ENCODE measurements at regions not wholly inside any gene's neighbourhood (a gene's known extent, or its start where the extent isn't known, plus 50 kb on each side); places are given as distances from the start of the nearest gene placed in this dataset.

DNA sequence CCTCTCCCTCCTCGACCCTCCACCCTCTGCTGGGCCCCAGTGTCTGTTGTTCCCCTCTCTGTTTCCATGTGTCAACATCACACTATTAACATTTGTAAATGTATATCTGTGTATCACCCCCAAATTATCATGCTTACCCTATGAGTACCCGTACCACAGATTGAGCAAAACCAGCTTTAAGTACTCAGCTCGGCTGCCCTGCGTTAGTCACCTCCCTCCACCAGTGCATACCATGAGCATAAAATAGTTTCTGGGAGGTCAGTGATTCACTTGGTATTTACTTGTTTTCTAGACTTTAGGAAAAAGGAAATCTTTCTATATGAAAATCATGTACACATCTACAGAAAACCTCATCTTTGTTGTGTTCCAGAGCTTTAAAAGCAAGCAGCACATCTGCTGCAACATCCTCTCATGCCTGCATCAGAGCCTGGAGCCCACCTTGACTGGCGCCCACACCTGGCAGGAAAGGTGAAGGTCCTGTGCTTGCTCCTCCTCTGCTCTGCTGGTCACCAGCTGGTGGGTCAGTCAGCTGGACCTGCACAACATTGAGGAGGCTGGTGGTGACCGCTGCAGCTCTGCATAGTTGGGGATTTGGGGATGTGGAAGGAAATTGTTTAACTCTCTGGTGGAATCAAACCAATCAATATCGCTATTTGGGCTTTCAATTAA is 214.4 kb upstream of the KLF3 start:
- peaks cover 7% of the 10 kb centered on the region for H3K4me1 ChIP-seq
- intact Hi-C loops (cut with DNase I) = no loop called here
- peak; percentile 32 to 39 for ATAC-seq

DNA sequence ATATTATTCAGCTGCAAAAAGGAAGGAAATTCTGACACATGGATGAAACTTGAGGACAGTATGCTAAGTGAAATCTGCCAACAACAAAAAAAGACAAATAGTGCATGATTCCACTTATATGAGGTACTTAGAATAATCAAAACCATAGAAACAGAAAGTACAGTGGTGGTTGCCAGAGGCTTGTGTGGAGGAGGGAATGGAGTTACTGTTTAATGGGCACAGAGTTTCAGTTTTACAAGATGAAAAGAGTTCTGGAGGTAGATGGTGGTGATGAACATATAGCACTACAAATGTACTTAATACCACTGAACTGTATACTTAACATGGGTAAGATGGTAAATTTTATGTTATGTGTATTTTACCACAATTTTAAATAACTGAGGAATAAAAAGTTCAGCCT is 212.0 kb upstream of the KLF3 start:
- Histone ChIP-seq H3K4me1 (peaks cover 11% of the 10 kb centered on the region), H3K4me3 (no peak overlapping the region), H3K9me3 (no peaks in the 10 kb centered on the region), H3K36me3 (no peaks in the 10 kb centered on the region), H3K27ac (no peak overlapping the region), H3K27me3 (ENCODE audit: low read depth) (no peaks in the 10 kb centered on the region)
- TF ChIP-seq, protein P1, sequence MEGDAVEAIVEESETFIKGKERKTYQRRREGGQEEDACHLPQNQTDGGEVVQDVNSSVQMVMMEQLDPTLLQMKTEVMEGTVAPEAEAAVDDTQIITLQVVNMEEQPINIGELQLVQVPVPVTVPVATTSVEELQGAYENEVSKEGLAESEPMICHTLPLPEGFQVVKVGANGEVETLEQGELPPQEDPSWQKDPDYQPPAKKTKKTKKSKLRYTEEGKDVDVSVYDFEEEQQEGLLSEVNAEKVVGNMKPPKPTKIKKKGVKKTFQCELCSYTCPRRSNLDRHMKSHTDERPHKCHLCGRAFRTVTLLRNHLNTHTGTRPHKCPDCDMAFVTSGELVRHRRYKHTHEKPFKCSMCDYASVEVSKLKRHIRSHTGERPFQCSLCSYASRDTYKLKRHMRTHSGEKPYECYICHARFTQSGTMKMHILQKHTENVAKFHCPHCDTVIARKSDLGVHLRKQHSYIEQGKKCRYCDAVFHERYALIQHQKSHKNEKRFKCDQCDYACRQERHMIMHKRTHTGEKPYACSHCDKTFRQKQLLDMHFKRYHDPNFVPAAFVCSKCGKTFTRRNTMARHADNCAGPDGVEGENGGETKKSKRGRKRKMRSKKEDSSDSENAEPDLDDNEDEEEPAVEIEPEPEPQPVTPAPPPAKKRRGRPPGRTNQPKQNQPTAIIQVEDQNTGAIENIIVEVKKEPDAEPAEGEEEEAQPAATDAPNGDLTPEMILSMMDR (IDR thresholded peaks at IDR 0.05) = no peak
- intact Hi-C loops (cut with DNase I) = no loop called here
- DNase-seq (no peak), ATAC-seq (no peak)

More for the DNA sequence above, 214.4 kb upstream of the KLF3 start:
- DNase-seq = no peak
- Histone ChIP-seq H3K4me3 (no peak overlapping the region), H3K9me3 (no peaks in the 10 kb centered on the region), H3K27ac (no peak overlapping the region), H3K27me3 (ENCODE audit: low read depth) (no peaks in the 10 kb centered on the region), H3K36me3 (no peaks in the 10 kb centered on the region)
- TF ChIP-seq, protein P1 (IDR thresholded peaks at IDR 0.05) = no peak

DNA sequence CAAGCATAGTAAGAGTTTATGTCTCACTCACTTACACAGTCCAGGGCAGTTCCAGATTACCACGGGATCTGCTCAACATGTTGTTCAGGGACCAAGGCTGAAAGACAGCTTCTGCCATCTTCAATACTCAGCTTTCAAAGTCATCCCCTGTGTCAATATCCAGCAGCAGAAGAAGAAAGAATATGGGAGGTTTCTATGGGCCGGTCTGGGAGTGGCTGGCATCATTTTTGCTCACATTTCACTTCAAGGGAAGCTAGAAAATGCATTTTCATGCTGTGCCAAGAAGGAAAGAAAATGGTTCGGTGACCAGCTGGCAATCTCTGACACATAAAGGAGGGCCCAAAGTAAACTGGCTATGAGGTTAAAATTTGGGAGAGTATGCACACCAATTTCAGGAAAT is 211.5 kb upstream of the KLF3 start:
- Histone ChIP-seq H3K9me3 (no peaks in the 10 kb centered on the region), H3K27me3 (ENCODE audit: low read depth) (no peaks in the 10 kb centered on the region), H3K4me3 (no peak overlapping the region), H3K4me1 (peaks cover 11% of the 10 kb centered on the region), H3K27ac (no peak overlapping the region), H3K36me3 (no peaks in the 10 kb centered on the region)
- DNase-seq = no peak
- no peak for ATAC-seq
- TF ChIP-seq, protein P1 (IDR thresholded peaks at IDR 0.05) = no peak
- intact Hi-C loops (cut with DNase I) = no loop called here

DNA sequence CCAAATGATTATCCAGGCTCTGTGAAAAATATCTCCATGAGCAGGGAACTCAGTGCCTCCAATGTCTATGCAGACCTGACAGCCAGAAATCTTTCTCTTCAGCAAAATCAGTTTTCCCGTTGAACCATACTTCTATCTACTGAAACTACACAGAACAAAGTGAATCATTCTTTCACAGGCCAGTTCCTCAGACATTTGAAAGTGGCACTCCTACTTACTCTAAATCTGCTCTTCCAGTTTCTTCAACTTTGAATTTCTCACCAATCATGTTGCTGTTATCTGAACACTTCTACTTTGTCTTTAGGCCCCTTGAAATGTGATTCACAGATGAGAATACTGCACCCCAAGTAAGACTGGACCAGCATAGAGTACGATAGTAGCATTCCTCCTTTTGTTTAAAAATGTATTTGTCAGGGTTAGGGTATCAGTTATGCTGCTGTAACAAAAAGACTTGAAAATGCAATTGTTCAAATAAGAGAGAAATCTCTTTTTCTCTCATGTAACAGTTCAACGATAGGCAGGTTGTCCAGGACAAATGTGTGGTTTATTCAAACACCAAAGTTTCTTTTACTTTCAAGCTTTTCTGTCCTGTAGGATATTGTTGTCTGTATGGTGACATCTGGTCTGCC is 210.6 kb upstream of the KLF3 start:
- H3K4me1 ChIP-seq = peaks cover 11% of the 10 kb centered on the region
- H3K27me3 ChIP-seq (ENCODE audit: low read depth) = no peaks in the 10 kb centered on the region
- H3K9me3 ChIP-seq = no peaks in the 10 kb centered on the region
- H3K4me3 ChIP-seq = no peak overlapping the region
- ATAC-seq = no peak
- H3K27ac ChIP-seq = no peak overlapping the region
- TF ChIP-seq, protein P1 (IDR thresholded peaks at IDR 0.05) = no peak
- DNase-seq = no peak
- intact Hi-C loops (cut with DNase I) = no loop called here
- no peaks in the 10 kb centered on the region for H3K36me3 ChIP-seq

DNA sequence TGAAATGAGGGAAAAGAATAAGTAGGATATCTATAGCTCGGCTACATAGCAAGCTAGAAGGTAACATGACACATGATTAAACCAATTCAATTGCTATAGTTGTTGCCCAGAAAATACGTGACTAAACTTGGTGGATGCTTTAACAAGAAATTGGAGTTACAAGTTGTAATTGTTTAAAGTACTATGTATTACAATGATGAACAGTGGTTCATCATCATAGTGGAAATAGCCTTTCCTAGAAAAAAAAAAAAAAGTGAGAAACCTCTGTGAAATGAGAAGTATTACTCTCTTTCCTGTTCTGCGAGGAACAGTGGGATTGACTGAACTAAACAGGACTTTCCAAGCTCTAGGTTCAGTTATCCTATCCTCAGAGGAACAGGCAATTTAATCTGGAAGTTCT is 209.7 kb upstream of the KLF3 start:
- Histone ChIP-seq H3K36me3 (no peaks in the 10 kb centered on the region), H3K27me3 (ENCODE audit: low read depth) (no peaks in the 10 kb centered on the region), H3K9me3 (no peaks in the 10 kb centered on the region), H3K4me1 (peaks cover 11% of the 10 kb centered on the region), H3K27ac (no peak overlapping the region), H3K4me3 (no peak overlapping the region)
- ATAC-seq (no peak), DNase-seq (no peak)
- intact Hi-C loops (cut with DNase I) = no loop called here
- TF ChIP-seq, protein P1 (IDR thresholded peaks at IDR 0.05) = no peak

Measured in lower lobe of right lung (tissue), 2 donors.